ENCODE measurements at regions not wholly inside any gene's neighbourhood (a gene's known extent, or its start where the extent isn't known, plus 50 kb on each side); places are given as distances from the start of the nearest gene placed in this dataset.

GRCh38 chr13:63198071-63198470 lies 1782.4 kb upstream of the PCDH20 start:
- Histone ChIP-seq H3K79me2 (ENCODE audit: insufficient read depth, low read length) (no peaks in the 10 kb centered on the region), H3K27ac (ENCODE audit: low read depth, low read length) (no peak overlapping the region), H3K27me3 (ENCODE audit: insufficient read depth, low read length) (no peaks in the 10 kb centered on the region), H3K4me3 (replicated peaks in 1 of 2; ENCODE audit: low read depth in 1 of 2, low read length in 2 of 2) (no peak overlapping the region), H3K9ac (ENCODE audit: low read length) (no peak overlapping the region), H3K9me2 (ENCODE audit: insufficient read depth) (no peaks in the 10 kb centered on the region), H3K4me2 (ENCODE audit: low read length) (no peak overlapping the region), H3K9me3 (ENCODE audit: control insufficient read depth in 1 of 2, insufficient read depth in 1 of 2, low read depth in 1 of 2, low read length in 2 of 2) (no peaks in the 10 kb centered on the region), H2AFZ (ENCODE audit: low read depth, low read length, poor library complexity, severe bottlenecking) (peak overlapping the region; percentile 68), H3K4me1 (ENCODE audit: control insufficient read depth in 1 of 2, insufficient read depth in 2 of 2, low read length in 2 of 2) (no peaks in the 10 kb centered on the region), H4K20me1 (ENCODE audit: insufficient read depth) (no peaks in the 10 kb centered on the region), H3K36me3 (ENCODE audit: control insufficient read depth in 1 of 2, insufficient read depth in 2 of 2, low read length in 2 of 2) (no peaks in the 10 kb centered on the region)
- CTCF ChIA-PET = no interaction called here
- intact Hi-C loops (cut with micrococcal nuclease) = no loop called here
- no peak for ATAC-seq
- no peak for DNase-seq (ENCODE audit: low read depth, low spot score)
- BruUV-seq (replicated peaks) = no TSS peak
- POLR2A ChIA-PET = no interaction called here
- TF ChIP-seq RAD21 (IDR thresholded peaks at IDR 0.05; ENCODE audit: low read depth) (no peak), EGR1 (IDR thresholded peaks at IDR 0.05; ENCODE audit: low read depth) (no peak), CEBPB (IDR thresholded peaks at IDR 0.05; ENCODE audit: low read depth) (no peak), EZH2phosphoT487 (IDR thresholded peaks at IDR 0.05; ENCODE audit: borderline replicate concordance) (no peak)
- RAD21 ChIA-PET (ENCODE audit: low non-redundant PET in 1 of 2, low total read pairs in 2 of 2, uncharacterized antibody in 2 of 2, unreplicated experiment in 2 of 2) = no interaction called here

DNA sequence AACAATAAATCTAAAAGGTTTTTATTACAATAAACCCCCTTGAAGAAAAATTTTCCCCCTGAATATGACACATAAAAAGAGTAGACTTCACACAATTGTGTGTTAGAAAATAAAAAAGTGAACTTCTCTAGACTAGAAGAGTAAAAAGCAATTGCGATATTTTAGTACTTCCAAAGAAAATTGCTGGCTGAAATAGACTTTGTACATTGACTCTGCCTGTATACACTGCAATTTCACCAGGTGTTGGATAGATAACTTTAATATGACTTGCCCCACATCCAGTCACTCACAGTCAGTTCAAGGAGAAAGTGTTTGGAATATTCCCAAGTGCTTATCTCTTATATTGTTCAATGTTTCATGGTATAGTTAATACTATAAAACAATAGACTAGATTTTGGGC lies 1780.1 kb upstream of the PCDH20 start:
- RAD21 ChIA-PET (ENCODE audit: low non-redundant PET in 1 of 2, low total read pairs in 2 of 2, uncharacterized antibody in 2 of 2, unreplicated experiment in 2 of 2) = no interaction called here
- ATAC-seq = no peak
- no peaks in the 10 kb centered on the region for H3K79me2 ChIP-seq (ENCODE audit: insufficient read depth, low read length)
- no peak for DNase-seq (ENCODE audit: low read depth, low spot score)
- TF ChIP-seq POLR2A (IDR thresholded peaks at IDR 0.05; ENCODE audit: borderline replicate concordance, extremely low read depth, insufficient read depth, insufficient read length) (no peak), ELF1 (IDR thresholded peaks at IDR 0.05; ENCODE audit: borderline replicate concordance, low read depth) (no peak), YY1 (IDR thresholded peaks at IDR 0.05; ENCODE audit: extremely low read depth, insufficient replicate concordance, low read depth, low read length) (no peak), ZNF274 (IDR thresholded peaks at IDR 0.05; ENCODE audit: low read depth, low read length) (no peak), ZFX (IDR thresholded peaks at IDR 0.05) (no peak), SRF (IDR thresholded peaks at IDR 0.05; ENCODE audit: low read depth) (no peak), EZH2phosphoT487 (IDR thresholded peaks at IDR 0.05; ENCODE audit: borderline replicate concordance) (no peak)
- H2AFZ ChIP-seq (ENCODE audit: low read depth, low read length, poor library complexity, severe bottlenecking) = no peak overlapping the region
- H3K9me2 ChIP-seq (ENCODE audit: insufficient read depth) = no peaks in the 10 kb centered on the region
- no peaks in the 10 kb centered on the region for H3K36me3 ChIP-seq (ENCODE audit: control insufficient read depth in 1 of 2, insufficient read depth in 2 of 2, low read length in 2 of 2)
- no peak overlapping the region for H3K4me2 ChIP-seq (ENCODE audit: low read length)
- CTCF ChIA-PET = no interaction called here
- intact Hi-C loops (cut with micrococcal nuclease) = no loop called here
- peaks cover 5% of the 10 kb centered on the region in 2 experiments for H3K4me1 ChIP-seq (ENCODE audit: control insufficient read depth in 1 of 2, insufficient read depth in 2 of 2, low read length in 2 of 2)
- BruUV-seq (replicated peaks) = no TSS peak
- no peak overlapping the region for H3K9ac ChIP-seq (ENCODE audit: low read length)
- POLR2A ChIA-PET = no interaction called here
- H3K9me3 ChIP-seq (ENCODE audit: control insufficient read depth in 1 of 2, insufficient read depth in 1 of 2, low read depth in 1 of 2, low read length in 2 of 2) = no peaks in the 10 kb centered on the region
- H3K27ac ChIP-seq (ENCODE audit: low read depth, low read length) = no peak overlapping the region
- H4K20me1 ChIP-seq (ENCODE audit: insufficient read depth) = no peaks in the 10 kb centered on the region
- no peaks in the 10 kb centered on the region for H3K27me3 ChIP-seq (ENCODE audit: insufficient read depth, low read length)
- no peak overlapping the region for H3K4me3 ChIP-seq (replicated peaks in 1 of 2; ENCODE audit: low read depth in 1 of 2, low read length in 2 of 2)

All from HCT116 (cell line).